DMS53 treated with DMSO at 0.1 percent for 48 hours (cell line): ENCODE measurements at regions not wholly inside any gene's neighbourhood (a gene's known extent, or its start where the extent isn't known, plus 50 kb on each side); places are given as distances from the start of the nearest gene placed in this dataset.
A peak's percentile ranks its signal among the peaks of the same experiment; 100 is the strongest.
"Not testable (repeated sequence)": the region's sequence is repeated elsewhere in the genome, so short reads cannot be mapped to it uniquely, and the experiment has no call there.

Experiments
- DNase-seq: peaks from one replicate; lab custom pipeline; 2025; ENCODE audit not compliant: unreplicated experiment; lab: John Stamatoyannopoulos, UW

DNA sequence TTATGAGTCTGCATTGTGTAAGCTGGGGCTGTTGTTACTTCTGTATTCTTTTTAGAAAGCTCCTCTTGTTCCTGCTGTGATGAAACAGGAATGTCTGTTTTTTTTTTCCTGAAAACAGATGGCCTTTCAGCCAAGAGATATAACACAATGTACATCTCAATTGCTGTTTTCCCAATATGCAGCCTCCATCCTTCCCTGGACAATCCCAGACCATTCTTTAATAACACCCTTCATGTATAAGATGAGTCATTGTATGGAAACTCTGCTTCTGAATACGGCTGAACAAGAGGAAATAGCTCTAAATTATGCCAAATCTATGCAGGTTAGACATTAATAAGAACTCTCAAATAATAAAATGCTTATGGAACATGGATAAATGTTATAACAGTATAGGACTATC lies 60.2 kb upstream of the LRRC4C start:
- no peak for DNase-seq

DNA sequence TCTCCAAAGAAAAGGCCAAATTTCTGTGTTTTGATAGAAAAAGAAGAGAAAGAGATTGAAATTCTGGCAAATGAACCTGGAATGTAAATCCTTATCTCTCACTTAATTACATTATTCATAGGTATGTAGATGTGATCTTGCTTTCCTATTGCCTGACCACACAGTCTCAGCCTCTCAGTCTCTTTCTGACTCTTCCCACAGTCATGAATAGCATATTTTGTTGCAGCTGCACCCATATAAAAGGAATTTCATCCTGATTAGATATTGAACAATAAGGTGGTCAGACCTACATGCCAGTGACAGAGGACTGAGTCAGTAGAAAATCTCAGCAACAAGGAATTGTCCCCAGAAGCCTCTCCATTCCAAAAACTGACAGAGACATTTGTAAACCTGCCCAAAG lies 62.9 kb upstream of the LRRC4C start:
- no peak for DNase-seq

DNA sequence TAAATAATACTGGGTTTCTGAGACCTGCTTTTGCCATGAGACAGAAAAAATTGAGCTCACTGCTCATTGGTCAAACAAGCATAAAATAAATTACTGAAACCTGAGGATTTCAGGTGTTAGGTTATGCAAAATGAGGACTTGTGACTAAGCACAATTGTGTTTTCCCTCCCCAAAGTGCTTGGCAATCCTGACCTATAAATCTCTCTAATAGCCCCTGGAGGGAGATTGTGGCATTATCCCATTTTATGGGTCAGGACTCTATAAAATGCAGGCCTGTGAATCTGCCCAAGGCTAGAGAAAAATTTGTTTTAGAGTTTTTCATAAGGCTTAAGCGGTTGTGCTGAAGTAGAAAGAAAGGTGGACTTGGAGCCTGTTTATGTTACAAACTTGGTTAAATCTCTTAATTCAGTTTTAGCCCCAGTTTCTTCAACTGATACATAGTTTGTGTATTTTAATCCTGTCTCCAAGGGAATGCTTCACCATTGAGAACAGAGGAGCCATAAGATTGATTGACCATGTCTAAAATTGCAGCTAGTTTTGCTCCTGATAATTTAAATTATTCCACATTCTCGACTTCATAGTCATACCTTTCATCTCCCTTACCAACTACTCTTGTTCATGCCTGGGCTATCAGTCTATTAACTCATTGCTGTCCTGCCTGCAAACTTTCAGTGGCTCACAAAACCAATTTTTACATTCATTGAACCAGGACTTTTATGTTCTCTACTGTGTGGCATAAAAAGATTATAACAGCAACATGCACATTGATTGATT lies 63.6 kb upstream of the LRRC4C start:
- no peak for DNase-seq

DNA sequence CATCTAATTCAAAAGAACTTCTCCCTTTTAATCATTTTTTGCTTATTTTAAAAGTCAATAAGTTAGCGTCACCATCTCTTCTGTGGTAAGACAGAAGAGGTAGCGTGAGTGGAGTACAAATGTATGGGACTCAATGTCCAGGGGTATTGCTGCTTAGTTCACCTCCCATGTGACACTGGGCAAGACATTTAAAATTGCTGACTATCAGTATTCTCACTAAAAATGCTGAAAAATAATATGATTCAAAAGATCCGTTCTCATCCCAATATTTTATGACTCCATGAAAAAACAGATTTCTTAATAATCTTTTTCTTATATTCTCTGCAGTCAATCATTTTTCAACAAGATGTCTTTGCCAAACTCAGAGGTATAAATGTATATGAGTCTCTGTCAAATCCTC lies 68.1 kb upstream of the LRRC4C start:
- no peak for DNase-seq

DNA sequence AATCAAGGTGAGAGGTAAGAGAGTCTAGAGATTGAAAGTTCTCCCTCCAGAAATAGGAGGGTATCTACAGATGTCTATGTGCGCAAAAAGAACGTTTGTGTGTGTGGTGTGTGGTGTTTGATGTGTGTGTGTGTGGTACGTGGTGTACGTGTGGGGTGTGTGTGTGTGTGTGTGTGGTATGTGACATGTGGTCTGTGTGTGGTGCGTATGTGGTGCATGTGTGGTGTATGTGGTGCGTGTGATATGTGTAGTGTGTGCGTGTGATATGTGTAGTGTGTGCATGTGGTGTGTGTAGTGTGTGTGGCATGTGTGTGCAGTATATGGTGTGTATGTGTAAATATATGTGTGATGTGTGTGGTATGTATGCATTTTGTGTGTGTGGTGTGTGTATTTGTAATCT lies 73.0 kb upstream of the LRRC4C start:
- DNase-seq: no peak

GRCh38 chr11:41533761-41534160 lies 74.3 kb upstream of the LRRC4C start:
- DNase-seq: no peak

DNA sequence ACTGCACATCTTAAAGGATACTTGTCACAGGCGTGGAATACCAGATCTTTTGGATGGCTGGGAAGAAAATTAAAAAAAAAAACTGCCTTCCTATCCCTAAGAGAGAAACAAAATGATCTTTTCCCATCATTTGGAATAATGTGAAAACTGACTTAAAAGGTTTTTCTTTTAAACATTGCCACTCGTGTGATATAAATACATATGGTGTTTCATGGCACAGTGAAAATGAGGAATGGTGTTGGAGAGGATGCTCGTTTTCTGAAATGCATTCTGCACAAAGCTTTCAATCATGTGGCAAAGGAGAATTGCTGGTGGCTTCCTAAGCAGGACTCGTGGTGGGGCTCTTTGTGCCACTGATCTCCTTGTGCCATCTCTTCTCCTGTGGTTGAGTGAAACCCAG lies 74.9 kb upstream of the LRRC4C start:
- no peak for DNase-seq

DNA sequence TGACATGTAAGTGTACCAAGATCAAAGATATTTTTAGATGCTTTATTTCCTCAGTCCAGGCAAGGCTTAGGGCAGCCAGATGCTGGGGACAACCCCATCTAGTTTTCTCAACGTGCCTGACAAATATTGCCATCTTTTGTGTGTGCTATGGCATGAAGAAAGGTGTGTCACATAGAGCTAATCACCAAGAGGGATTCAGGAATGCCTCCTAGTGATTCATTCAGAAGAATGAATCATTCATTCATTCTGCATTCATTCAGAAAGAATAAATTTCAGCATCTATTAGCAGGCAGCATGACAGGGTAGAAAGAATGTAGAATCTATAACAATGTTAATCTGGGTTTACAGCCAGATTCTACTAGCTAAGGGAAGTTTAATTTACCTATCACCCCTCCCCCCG lies 75.4 kb upstream of the LRRC4C start:
- no peak for DNase-seq

GRCh38 chr11:41536021-41536568 lies 76.6 kb upstream of the LRRC4C start:
- no peak for DNase-seq

GRCh38 chr11:41544902-41545301 lies 85.5 kb upstream of the LRRC4C start:
- DNase-seq: not testable (repeated sequence)

DNA sequence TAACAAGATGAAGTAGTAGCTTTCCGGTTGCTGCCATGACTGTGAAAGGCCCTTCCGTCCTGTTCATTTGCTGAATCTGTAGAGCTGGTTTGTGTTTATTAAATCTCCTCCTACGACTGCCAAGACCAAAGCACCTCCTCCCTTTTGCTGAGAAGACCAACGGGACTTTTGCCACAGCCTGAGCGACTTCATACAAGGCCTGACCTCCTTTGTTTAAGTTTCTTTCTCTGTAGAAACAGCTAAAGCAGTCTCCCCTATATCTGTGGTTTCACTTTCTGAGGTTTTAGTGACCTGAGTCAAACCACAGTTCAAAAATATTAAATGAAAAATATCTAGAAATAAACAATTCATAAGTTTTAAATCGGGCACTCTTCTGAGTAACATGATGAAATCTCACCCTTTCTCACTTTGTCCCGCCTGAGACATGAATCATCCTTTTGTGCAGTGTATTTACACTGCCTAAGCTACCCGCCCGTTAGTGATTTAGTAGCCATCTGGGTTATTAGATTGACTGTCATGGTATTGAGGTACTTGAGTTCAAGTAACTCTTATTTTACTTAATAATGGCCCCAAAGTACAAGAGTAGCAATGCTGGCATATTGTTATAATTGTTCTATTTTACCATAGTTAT lies 119.1 kb upstream of the LRRC4C start:
- no peak for DNase-seq

GRCh38 chr11:41579546-41579945 lies 120.1 kb upstream of the LRRC4C start:
- DNase-seq: no peak

- no peak for DNase-seq
Measured at GRCh38 chr11:41609511-41609910, 150.1 kb upstream of the LRRC4C start.

- DNase-seq: peak; percentile 4
Measured at GRCh38 chr11:41612415-41612814, 153.0 kb upstream of the LRRC4C start.

DNA sequence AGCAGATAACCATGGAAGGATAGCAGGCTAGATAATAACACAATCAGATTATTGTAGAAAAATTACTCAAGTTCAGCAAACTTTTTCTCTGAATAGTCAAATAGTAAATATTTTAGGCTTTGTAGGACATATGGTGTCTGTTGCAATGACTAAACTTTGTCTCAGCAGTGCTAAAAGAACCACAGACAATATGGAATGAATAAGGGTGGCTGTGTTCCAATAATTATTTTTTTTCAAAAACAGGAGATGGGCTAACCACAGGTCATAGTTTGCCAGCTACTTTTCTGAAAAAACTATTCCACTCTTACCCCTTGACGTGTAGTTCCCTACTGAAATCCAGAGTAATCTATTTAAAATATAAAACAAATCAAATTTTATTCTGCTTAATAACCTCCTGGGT lies 153.9 kb upstream of the LRRC4C start:
- no peak for DNase-seq

DNA sequence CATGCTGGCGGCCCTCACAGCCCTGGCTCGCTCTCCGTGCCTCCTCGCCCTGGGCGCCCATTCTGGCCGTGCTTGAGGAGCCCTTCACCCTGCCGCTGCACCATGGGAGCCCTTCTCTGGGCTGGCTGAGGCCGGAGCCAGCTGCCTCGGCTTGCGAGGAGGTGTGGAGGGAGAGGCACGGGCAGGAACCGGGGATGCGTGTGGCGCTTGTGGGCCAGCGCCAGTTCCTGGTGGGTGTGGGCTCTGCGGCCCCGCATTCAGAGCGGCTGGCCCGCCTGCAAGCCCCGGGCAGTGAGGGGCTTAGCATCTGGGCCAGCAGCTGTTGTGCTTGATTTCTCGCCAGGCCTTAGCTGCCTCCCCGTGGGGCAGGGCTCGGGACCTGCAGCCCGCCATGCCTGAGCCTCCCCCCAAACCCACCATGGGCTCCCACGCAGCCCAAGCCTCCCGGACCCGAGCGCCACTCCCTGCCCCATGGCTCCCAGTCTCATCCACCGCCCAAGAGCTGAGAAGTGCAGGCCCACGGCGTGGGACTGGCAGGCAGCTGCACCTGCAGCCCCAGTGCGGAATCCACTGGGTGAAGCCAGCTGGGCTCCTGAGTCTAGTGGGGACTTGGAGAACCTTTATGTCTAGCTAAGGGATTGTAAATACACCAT lies 163.4 kb upstream of the LRRC4C start:
- DNase-seq: no peak

- DNase-seq: peak; percentile 67
Measured at GRCh38 chr11:41659985-41660384, 200.5 kb upstream of the LRRC4C start.

- peak; percentile 0 for DNase-seq
Measured at GRCh38 chr11:41660585-41660984, 201.1 kb upstream of the LRRC4C start.

GRCh38 chr11:41665441-41666360 lies 206.2 kb upstream of the LRRC4C start:
- no peak for DNase-seq

- DNase-seq: no peak
Measured at GRCh38 chr11:41666951-41667653, 207.7 kb upstream of the LRRC4C start.
